ENCODE measurements at regions not wholly inside any gene's neighbourhood (a gene's known extent, or its start where the extent isn't known, plus 50 kb on each side); places are given as distances from the start of the nearest gene placed in this dataset.
A peak's percentile ranks its signal among the peaks of the same experiment; 100 is the strongest.
"Not testable (repeated sequence)": the region's sequence is repeated elsewhere in the genome, so short reads cannot be mapped to it uniquely, and the experiment has no call there.

- H3K27me3 ChIP-seq (replicated peaks; ENCODE audit: control insufficient read depth, insufficient read depth, low read length): no peaks in the 10 kb centered on the region
- no peak for DNase-seq (ENCODE audit: extremely low read depth, insufficient read length)
- H3K4me3 ChIP-seq (replicated peaks; ENCODE audit: low read depth, low read length): no peak overlapping the region
- TF ChIP-seq CTCF (IDR thresholded peaks at IDR 0.05; ENCODE audit: insufficient read depth, low read length, poor library complexity, severe bottlenecking): no peak
- H3K36me3 ChIP-seq (ENCODE audit: control insufficient read depth, insufficient read depth, low read length): no peaks in the 10 kb centered on the region
Observed at GRCh38 chr3:21226086-21226485, 524.9 kb downstream of the ZNF385D start.

- Histone ChIP-seq H3K27me3 (replicated peaks; ENCODE audit: control insufficient read depth, insufficient read depth, low read length) (no peaks in the 10 kb centered on the region), H3K36me3 (ENCODE audit: control insufficient read depth, insufficient read depth, low read length) (no peaks in the 10 kb centered on the region), H3K4me3 (replicated peaks; ENCODE audit: low read depth, low read length) (no peak overlapping the region)
- TF ChIP-seq CTCF (IDR thresholded peaks at IDR 0.05; ENCODE audit: insufficient read depth, low read length, poor library complexity, severe bottlenecking): no peak
- DNase-seq (ENCODE audit: extremely low read depth, insufficient read length): no peak
Observed at GRCh38 chr3:21220944-21221343, 530.1 kb downstream of the ZNF385D start.

- TF ChIP-seq CTCF (IDR thresholded peaks at IDR 0.05; ENCODE audit: insufficient read depth, low read length, poor library complexity, severe bottlenecking): peak; percentile 13
- H3K4me3 ChIP-seq (replicated peaks; ENCODE audit: low read depth, low read length): no peak overlapping the region
- no peak for DNase-seq (ENCODE audit: extremely low read depth, insufficient read length)
- H3K36me3 ChIP-seq (ENCODE audit: control insufficient read depth, insufficient read depth, low read length): no peaks in the 10 kb centered on the region
- H3K27me3 ChIP-seq (replicated peaks; ENCODE audit: control insufficient read depth, insufficient read depth, low read length): no peaks in the 10 kb centered on the region
Observed at GRCh38 chr3:21216598-21216997, 534.4 kb downstream of the ZNF385D start.

GRCh38 chr3:21204122-21204521 lies 546.9 kb downstream of the ZNF385D start:
- not testable (repeated sequence) for H3K27me3 ChIP-seq (replicated peaks; ENCODE audit: control insufficient read depth, insufficient read depth, low read length); H3K4me3 ChIP-seq (replicated peaks; ENCODE audit: low read depth, low read length); H3K36me3 ChIP-seq (ENCODE audit: control insufficient read depth, insufficient read depth, low read length); DNase-seq (ENCODE audit: extremely low read depth, insufficient read length)

- Histone ChIP-seq H3K27me3 (replicated peaks; ENCODE audit: control insufficient read depth, insufficient read depth, low read length) (no peaks in the 10 kb centered on the region), H3K36me3 (ENCODE audit: control insufficient read depth, insufficient read depth, low read length) (no peaks in the 10 kb centered on the region), H3K4me3 (replicated peaks; ENCODE audit: low read depth, low read length) (no peak overlapping the region)
- no peak for TF ChIP-seq CTCF (IDR thresholded peaks at IDR 0.05; ENCODE audit: insufficient read depth, low read length, poor library complexity, severe bottlenecking)
- DNase-seq (ENCODE audit: extremely low read depth, insufficient read length): no peak
Observed at GRCh38 chr3:21195203-21195602, 555.8 kb downstream of the ZNF385D start.

GRCh38 chr3:21194036-21194435 lies 557.0 kb downstream of the ZNF385D start:
- H3K36me3 ChIP-seq (ENCODE audit: control insufficient read depth, insufficient read depth, low read length); DNase-seq (ENCODE audit: extremely low read depth, insufficient read length); H3K4me3 ChIP-seq (replicated peaks; ENCODE audit: low read depth, low read length); H3K27me3 ChIP-seq (replicated peaks; ENCODE audit: control insufficient read depth, insufficient read depth, low read length): not testable (repeated sequence)

GRCh38 chr3:21188459-21188858 lies 562.6 kb downstream of the ZNF385D start:
- TF ChIP-seq CTCF (IDR thresholded peaks at IDR 0.05; ENCODE audit: insufficient read depth, low read length, poor library complexity, severe bottlenecking): no peak

More at GRCh38 chr3:21188459-21188858, 562.6 kb downstream of the ZNF385D start:
- Histone ChIP-seq H3K4me3 (replicated peaks; ENCODE audit: low read depth, low read length) (no peak overlapping the region), H3K27me3 (replicated peaks; ENCODE audit: control insufficient read depth, insufficient read depth, low read length) (no peaks in the 10 kb centered on the region), H3K36me3 (ENCODE audit: control insufficient read depth, insufficient read depth, low read length) (no peaks in the 10 kb centered on the region)
- DNase-seq (ENCODE audit: extremely low read depth, insufficient read length): no peak

All from GM06990 (cell line).